ENCODE measurements at regions not wholly inside any gene's neighbourhood (a gene's known extent, or its start where the extent isn't known, plus 50 kb on each side); places are given as distances from the start of the nearest gene placed in this dataset.

DNA sequence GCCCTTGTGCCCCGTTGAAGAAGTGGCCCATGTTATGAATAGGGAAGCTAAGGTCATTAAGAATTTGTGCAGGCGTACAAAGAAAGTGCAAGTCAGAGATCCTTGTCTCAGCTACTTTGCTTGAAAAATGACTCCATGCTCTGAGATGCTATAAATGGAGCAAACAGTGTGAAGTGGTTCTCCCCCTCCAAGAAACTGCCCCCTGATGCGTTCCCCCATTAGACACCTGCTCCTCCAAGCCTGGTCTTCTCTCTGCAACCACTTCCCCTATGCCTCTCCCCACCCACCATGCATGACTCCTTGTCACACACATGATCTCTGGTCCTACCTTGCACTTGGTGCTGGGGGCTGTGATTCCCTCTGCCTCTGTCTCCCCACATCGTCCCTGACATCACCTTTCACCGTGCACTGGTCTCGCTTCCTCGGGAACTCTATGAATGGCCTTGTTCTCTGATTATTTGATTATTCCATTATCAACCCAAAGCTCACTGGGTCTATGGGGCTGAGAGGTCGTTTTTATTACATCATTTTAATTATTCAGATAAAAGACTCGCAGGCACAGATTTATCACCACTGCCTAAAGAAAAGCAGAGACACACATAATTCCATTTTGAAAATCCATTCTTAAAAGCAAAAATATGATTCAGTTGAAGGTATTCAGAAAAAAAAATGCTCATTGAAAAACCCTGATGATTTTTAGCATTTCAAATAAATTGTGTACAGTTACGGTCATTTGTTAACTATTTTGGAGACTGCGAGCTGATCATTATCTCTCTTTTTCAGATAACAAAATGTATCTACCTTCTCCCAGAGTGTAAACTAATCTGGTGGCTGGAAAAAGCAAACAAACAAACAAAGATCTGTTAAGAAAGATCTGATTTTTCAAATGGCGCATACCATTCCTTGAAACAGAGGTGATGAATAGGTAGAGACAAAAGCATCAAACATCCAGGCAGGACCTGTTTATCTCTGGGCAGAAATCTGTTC is 294.9 kb downstream of the SOX11 start:
- intact Hi-C loops (cut with micrococcal nuclease) = no loop called here

DNA sequence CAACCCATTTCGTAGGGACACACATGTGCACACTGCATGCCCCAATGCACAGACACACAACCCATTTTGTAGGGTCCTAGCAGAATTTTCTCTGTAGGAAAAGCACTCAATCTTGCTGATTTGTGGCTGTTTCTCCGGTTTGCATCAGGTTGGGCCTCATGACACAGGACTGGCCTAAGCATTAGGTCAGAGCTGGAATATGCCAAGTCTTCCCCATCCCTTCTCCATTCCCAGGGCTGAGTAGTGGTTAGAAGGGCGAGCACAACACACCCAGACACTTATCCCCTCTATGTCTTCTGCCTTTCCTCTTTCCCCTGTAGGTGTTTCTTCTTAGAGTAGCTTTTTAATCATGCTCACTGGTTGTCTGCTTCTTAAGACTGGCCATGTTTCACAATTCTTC is 295.9 kb downstream of the SOX11 start:
- intact Hi-C loops (cut with micrococcal nuclease) = no loop called here

DNA sequence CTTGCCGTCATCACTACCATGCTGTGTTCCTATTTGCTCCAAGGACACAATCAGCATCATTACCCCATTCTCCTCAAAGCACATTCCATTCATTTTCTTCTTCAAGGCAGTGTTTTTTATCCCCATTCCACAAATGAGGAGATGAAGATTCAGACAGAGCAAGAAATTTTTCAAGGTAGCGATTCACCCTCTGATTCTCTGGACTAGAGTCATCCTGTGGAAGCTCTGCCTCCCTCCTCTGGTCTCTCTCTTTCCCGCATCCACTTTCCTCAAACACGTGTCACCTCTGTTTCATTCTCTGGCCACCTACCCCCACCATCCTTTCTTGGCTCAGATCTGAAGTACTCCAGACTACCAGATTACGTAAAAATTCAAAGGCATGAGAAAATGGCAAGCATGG is 297.9 kb downstream of the SOX11 start:
- intact Hi-C loops (cut with micrococcal nuclease) = no loop called here

DNA sequence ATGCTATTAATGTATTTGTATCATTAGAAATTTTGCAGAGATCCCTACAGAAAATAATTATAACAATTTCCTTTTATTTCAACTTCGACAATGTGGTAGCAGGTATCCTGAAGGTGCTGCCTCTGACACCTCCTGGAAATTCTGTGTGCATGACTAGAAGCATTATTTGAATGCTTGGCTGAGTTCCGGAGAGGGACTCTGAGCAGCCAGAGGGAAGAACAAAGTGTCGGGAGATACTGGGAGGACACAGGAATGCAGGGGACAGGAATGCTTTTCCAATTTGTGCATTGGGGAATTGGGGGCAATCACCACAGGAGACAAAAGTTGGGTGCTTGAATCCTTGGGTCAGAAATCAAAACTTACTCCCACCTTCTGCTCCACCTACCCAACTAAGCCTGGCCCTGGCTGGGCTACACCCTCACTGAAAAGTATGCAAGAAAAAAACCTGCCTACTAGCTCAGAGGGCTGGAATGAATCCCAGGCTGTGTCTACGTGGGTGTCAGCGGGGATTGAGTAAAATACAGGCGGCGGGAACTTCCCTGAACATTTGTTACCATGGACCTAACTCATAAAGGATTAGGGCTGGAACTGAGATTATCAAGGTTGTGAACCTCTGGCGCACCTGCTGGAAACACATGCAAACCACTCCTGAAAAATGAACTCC is 299.3 kb downstream of the SOX11 start:
- intact Hi-C loops (cut with micrococcal nuclease) = no loop called here

DNA sequence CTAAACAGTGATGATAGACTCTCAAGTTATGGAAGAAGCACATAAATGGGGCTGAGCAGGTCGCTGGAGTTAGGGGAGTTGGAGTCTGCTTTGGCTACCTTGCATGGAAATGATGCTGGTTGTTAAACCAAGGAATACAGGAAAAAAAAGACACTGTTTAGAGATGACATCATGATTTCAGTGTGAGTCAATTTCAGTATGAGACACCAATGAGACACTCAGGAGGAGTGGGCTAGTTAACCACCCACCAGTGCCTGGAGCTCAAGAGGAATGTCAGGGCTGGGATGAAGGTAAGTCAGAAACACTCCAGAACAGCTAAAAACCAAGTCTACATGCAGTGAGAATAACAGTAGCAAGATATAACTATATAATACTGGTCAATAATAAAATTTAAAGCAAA is 303.6 kb downstream of the SOX11 start:
- intact Hi-C loops (cut with micrococcal nuclease) = no loop called here

DNA sequence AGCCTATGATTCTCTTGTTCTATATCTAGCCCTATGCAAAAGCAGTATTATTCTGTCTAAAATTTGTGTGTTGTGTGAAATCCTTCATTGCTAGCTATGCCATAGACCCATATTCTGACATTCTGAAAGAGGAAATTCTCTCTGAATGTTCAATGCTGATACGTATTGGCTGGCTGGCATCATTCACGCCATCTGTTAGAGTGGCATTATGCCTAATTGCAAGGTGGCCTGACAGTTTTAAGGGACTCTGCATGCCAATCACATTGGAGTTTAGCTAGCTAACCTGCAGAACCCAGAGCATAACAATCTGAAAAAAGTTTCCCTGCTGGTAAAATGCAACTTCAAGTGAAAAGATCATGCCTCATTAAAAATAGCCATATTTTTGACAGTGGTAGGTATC is 316.0 kb downstream of the SOX11 start:
- intact Hi-C loops (cut with micrococcal nuclease) = no loop called here

DNA sequence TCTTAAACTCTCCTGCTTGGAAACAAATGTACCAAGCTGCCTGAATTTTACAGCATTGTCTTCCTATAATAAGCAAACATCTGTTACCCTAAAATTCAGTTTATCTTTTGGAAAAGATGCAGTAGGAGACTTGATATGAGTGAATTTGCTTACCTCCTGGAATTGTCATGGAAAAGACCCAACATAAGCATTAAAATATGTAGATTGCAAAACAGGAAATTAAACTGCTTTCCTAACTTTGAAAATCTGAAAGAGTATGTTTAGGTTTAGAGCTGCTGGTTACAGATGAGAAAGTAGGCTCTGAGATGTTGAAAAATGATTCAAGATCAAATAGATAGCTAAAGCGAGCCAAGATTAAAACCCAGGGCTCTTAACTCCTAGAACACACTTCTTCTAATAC is 316.5 kb downstream of the SOX11 start:
- intact Hi-C loops (cut with micrococcal nuclease) = no loop called here

DNA sequence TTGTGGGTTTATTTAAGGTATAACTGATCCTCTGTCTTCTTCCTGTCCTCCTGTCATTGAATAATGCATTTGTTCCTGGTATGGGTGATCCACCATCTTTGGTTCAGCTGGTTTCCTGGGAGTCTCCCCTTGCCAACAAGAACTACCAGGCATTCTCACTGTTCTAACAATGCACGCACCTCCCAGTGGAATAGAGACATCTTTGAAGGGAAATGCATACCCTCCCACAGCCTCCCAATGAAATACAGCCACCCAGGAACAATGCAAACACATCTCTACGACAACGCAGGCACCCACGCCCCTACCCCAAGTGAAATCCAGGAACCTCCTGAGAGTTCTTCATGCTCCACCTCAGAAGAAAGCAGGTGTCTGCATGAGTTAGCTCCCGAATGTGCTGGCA is 318.0 kb downstream of the SOX11 start:
- intact Hi-C loops (cut with micrococcal nuclease) = no loop called here

DNA sequence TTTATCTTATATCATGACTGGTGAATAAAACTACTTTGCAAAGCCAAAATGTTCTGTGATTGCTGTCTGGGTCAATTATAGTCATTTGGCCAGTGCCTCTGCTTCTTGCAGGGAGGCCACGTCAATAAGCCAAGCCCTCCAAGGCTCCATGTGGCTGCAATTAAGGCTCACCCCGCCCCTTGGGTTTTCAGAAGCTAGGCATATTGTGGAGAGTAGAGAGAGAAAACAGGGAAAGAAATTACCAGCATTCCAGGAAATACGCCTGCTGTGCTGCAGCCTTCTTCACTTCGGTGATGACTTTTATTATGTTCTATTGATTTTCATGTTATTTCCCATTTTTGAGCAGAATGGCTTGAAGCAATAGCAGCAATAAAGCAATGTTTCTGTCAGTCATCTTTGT is 319.7 kb downstream of the SOX11 start:
- intact Hi-C loops (cut with micrococcal nuclease) = no loop called here

DNA sequence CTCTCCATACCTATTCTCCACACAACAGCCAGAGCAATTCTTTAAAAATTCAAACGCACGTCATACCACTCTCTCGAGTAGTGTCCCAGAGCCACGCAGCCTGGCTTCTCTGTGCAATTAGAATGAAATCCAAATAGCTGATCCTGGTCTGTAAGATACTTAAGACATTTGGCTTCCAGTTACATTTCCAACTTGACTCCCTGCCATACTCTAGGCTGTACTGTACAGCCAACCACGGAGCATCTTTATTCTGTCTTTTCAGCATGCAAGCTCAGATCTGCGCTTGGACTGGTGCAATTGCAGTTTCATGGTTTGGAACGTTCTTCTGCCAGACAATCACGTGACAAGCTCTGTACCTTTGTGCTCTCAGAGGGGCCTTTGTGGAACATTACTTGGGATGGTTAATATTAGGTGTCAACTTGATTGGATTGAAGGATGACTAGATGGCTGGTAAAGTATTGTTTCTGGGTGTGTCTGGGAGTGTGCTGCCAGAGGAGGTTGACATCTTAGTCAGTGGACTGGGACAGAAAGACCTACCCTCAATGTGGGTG is 325.6 kb downstream of the SOX11 start:
- intact Hi-C loops (cut with micrococcal nuclease) = no loop called here

DNA sequence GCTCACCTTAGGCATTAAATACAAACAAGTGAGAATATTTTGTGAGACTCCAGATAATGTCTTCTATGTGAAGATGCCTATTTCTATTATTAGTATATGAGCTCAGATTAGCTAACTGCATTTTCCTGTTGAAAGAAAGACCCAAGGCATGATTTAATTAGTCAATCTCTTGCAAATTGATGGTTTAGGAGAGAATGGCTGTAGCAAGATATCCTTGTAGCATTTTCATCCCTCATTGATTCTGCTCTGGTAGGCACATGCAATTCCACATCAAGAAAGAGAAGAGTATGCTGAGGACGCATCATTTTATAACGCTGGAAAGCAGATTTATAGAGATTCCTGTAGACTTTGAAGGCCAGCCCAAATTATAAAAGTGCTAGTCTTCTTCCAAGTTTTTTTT is 332.0 kb downstream of the SOX11 start:
- intact Hi-C loops (cut with micrococcal nuclease) = no loop called here

DNA sequence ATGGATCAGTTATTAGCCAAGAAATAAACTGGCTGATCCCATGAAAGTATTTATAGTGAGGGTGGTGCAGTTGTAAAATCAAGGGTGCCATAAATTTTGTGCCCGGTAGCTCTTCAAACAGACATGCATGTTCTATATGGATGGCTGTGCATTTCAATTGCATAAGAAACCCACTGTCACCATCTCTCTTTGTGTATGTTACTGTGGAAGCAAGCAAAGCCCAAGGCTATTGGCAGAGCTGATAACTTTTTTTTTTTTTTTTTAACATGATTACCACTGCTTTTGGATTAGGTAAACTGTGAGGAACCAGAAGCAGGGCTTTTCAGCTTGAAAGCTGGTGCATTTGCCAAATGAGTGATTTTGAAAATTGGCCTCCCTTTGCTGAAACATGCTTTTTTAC is 332.6 kb downstream of the SOX11 start:
- intact Hi-C loops (cut with micrococcal nuclease) = no loop called here

DNA sequence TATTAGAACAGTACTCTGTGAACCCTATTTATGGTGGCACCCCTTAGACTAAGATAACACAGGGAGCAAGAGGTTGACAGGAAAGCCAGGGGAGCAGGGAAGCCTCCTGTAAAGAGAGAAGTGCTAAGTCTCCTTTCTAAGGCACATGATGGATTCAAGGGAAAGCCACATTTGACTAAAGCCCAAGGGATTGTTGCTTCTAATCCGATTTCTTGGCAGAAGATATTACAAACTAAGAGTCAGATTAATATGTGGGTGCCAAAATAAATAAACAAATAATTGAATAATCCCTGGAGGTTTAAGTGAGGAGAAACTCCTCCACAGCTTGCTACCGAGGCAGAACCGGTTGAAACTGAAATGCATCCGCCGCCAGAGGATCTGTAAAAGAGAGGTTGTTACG is 333.2 kb downstream of the SOX11 start:
- intact Hi-C loops (cut with micrococcal nuclease) = no loop called here

DNA sequence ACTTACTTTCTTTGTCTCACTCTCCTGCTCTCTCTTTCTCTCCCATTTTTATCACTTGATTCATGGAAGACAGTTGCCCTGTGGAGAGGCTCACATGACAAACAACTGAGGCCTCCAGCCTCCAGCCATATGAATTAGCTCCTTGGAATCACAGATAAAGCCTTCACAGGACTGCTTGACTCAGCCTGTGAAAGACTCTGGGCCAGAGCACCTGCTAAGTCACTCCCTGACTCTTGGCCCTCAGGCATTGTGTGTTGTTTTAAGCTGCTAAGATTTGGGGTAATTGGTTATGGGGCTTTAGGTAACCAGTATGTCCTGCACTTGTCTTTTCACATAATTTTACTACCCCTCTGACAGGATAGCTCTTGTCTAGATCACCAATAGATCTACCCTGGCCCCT is 334.9 kb downstream of the SOX11 start:
- intact Hi-C loops (cut with micrococcal nuclease) = no loop called here

DNA sequence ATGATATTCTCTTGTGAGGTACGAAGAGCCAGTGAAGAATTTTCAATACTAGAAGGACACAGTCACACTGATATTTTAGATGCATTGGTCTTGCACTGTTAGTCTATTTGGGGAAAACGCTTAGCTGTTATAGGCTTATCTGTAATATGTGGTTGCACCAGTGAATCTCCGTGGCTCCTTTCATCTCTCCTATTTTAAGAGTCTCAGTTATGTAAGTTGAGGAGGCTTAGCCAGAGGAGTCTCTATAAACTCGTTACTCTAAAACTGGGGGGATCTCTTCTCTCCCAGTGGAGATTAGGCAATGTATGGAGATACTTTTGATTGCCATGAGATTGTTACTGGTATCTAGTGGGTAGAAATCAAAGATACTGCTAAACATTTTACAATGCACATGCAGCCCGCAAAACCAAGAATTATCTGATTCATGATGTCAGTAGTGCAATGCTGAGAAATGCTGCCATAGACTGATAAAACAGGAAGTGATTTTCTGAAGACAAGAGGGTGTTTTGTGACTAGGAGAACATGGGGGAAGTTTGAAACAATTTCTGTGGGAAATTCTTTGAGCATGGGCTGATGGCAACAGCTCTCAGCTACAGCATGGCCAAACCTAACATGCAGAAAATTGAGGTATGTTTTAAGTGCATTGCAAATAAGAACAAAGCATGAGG is 339.1 kb downstream of the SOX11 start:
- intact Hi-C loops (cut with micrococcal nuclease) = no loop called here

DNA sequence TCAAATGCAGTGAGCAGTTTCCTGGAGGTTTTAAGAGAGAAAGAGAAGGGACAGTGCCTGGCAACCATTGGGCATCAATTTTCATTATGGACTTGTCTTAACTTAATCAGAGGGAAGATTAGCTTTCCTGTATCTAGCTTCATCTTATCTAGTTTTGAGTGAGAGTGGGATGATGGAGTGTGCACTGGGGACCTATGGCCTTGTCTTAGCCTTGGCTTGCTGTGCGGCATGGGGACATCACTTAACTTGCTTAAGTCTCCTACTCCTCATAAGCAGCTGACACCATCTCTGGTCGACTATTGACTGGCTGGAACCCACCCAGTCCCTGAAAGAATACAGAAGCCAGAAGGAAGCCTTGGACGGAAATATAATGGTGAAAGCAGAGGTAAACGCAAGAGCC is 344.0 kb downstream of the SOX11 start:
- intact Hi-C loops (cut with micrococcal nuclease) = no loop called here

DNA sequence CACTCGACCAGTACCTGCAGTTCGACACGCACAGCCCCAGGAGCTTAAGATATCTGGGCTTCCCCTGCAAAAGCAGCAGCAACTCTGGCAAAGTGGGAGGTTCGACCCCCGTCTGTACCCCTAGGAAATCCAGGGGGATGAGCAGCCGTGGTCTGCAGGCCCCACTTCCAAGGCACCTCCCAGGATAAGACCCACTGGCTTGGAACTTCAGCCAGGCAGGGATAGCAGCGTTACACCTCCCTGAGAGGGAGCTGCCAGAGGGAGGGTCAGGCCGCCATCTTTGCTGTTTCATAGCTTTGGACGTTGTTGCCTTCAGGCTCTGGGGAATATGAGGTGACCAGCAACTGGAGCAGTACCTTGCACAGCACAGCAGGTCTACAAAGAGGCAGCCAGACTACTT is 351.1 kb downstream of the SOX11 start:
- intact Hi-C loops (cut with micrococcal nuclease) = no loop called here

DNA sequence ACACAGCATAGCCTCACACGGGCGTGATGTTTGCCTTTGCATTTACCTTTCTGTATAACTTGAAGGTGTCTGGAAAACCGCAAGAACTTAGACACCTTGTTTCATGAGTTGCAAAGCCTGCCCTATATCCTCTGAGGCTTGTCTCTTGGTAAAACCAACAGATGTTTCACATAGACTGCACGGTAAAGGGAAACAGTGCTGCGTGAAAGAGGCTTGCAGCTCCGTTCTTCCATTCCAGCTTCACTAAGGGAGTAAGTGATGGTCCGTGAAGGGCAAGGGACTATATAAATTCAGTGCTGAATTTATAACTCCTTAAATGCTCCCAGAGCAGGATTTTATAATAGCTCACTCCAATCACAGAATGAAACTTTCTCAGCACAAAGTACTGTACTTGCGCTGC is 360.5 kb downstream of the SOX11 start:
- intact Hi-C loops (cut with micrococcal nuclease) = no loop called here

DNA sequence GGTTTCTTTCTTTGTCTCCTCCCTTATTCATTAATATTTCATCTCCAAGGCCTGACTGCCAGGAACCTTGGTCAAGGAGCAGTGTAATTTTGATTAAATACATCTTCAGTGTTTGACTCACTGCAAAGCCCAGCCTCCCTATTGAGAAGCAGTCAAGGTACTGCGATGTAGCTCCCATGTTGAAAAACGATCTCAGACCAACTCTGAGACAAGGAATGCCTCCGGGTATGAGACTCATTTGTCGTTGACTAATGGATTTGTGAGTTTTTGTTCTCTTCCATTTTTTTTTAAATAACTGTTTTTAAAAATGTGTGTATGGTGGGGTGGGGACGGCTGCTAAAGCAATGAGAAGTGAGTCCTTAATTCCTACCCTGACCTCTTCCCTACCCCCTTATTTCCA is 361.6 kb downstream of the SOX11 start:
- intact Hi-C loops (cut with micrococcal nuclease) = no loop called here

DNA sequence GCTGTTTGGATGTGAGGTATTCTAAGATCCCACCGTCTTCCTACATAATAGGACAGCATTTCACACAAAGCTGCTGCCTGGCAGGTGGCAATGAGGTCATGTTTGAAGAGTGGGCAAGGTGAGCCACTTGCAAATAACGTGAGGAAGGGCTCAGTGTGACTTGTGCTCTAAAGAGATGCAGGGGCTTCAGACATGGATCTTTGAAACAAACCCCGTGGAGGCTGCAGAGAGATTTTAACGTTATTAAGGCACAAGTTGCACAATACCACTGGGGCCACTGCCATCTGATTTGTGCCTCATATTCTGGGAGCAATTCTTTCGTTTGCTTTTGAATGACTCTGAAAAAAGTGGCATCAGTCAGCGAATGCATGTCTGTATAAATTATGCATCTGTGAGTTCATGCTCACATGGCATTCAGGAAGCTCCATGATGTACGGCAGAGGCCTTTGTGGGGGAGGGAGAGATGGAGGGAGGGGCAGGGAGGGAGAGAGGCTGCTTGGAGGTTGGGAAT is 362.0 kb downstream of the SOX11 start:
- intact Hi-C loops (cut with micrococcal nuclease) = no loop called here

DNA sequence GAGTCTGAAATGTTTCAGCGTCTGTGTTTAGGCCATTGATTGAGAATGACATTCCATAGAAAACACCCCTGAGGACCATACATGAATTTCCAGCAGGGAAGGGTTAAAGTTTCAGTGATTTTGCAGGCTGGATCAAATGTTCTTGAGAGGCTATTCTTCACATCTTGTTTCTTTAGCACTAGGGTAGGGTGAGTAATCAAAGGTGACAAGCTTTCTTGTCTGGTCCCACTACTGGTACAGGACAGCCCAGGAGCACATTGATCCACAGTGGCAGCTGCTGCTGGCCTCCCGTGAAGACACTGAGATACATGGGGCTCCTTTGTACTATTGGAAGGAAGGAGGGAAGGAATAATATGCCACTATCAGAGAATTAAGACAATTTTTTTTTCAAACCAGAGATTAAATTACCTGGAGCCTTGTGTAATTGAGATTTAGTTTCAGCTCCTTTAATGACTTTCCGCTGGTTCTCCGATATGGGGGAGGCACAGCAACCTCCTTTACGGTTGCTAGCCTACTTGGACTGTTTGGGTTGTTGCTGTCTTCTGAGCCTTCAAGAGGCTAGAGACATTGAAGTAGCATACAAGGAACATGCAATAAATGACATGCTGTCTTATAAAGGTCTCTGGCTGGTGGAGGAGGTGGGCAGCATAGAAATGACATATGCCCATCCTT is 368.9 kb downstream of the SOX11 start:
- intact Hi-C loops (cut with micrococcal nuclease) = no loop called here
